NB4 (cell line): ENCODE measurements at regions not wholly inside any gene's neighbourhood (a gene's known extent, or its start where the extent isn't known, plus 50 kb on each side); places are given as distances from the start of the nearest gene placed in this dataset.

Experiments
- CTCF ChIP-seq: IDR thresholded peaks from one replicate; pipeline ENCODE4 v1.5.1; 2012; ENCODE audit warnings: low read depth, low read length
- POLR2A ChIP-seq: IDR thresholded peaks from 2 replicates; pipeline ENCODE4 v1.6.1; 2011; ENCODE audit warnings: mild to moderate bottlenecking; ENCODE audit not compliant: insufficient read length; ENCODE audit errors: extremely low read depth

- TF ChIP-seq CTCF (no peak), POLR2A (no peak)
These were observed 251.8 kb upstream of the DMRT1 start for GRCh38 chr9:589723-590122.
